ENCODE measurements at regions not wholly inside any gene's neighbourhood (a gene's known extent, or its start where the extent isn't known, plus 50 kb on each side); places are given as distances from the start of the nearest gene placed in this dataset.
A peak's percentile ranks its signal among the peaks of the same experiment; 100 is the strongest.
"Not testable (repeated sequence)": the region's sequence is repeated elsewhere in the genome, so short reads cannot be mapped to it uniquely, and the experiment has no call there.

DNA sequence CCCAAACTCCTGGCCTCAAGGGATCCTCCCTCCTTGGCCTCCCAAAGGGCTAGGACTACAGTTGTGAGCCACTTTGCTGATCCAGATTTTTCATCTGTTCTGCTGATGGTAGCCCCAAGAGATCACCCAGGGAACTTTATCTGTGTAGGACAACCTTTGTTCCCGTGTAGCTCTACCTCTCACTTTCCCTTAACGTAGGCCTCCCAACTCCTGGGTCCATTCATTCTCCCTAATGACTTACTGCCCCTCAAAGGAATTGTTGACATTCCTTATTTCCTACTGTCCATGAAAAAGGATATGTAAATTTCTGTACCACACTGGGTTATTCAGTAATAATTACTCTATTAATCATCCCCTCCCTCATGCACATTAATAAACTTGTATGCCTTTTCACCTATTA, 51.0 kb upstream of the PHF24 start:
- no peak for DNase-seq

DNA sequence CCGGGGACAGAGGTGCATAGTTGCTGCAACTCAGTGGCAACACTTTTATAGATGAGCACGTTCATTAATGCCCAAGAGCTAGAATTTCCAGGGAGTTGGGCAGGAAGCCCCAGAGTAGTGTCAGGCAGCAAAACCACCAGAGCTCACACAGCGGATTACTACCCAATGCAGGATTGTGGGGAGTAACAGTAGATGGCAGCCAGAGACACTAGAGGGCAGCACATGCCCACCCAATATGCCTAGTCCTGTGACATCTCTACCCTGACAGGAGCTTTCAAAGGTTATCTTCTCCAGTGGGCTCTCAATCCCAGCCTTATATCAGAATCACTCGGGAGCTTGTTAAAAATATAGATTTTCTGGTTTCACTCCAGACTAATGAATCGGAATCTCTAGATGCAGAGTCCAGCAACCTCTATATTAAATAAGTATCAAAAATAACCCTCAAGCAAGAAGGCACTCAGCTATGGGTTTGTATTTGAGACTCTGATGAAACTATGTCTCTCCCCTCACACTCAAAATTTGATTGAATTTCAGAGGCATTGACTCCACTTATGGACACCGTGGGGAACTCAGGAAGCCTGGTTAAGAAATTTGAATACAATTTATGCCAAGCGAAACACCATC, 58.4 kb upstream of the PHF24 start:
- DNase-seq: peak; percentile 73

DNA sequence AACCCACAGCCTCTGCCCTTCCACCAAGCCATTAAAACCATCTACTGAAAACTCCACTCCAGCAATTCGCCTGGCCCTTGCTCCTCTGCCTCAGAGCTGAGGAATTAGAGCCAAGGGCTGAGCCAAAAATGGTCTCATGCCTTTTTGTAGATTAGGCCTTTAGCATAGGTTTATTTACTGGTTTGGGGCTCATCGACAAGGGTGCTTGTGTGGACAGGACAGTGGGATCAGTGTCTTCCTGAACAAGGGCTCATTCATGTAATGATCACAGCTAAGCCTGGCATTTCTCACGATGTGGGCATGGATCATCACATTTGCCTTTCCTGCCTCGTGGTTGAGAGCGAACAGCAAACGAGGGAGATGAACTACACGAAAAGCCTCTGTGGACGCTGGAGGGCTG, 59.2 kb upstream of the PHF24 start:
- DNase-seq: no peak

DNA sequence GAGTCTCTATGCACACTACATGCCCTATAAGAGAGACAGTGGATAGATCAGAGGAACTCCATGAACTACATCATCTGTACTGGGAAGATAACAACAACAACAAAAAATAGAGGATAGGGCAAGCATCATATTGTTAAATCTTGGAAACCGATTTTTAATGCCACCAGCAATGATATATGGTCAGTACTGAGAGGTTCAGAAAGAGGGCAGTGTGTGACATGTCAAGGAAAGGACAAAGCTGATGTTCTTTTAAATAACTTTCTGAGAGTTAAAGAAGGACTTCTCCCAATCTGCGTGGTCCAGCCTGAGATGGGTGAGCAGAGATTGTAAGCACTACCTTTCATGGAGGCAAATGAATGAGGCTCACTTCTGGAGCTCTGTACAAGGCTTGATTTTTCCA, 62.0 kb upstream of the PHF24 start:
- no peak for DNase-seq

DNA sequence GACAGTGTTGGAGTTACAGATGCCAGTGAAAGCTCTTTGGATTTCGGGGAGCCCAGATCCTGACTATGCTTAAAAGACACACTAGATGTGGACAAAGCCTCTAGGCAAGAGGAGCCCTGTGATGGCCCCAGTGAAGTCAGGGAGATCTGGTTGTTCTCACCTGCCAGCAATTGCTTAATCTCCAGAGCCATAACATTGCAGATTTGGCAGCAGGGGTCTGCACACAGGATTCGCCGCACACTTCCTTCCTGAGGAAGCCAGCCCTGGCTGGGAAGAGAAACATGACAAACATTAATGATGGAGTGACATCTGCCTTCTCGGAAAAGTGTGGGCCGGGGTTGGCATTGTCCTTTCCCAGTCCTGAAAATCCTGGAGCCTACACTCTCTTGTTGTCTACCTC, 65.2 kb upstream of the PHF24 start:
- DNase-seq: no peak

DNA sequence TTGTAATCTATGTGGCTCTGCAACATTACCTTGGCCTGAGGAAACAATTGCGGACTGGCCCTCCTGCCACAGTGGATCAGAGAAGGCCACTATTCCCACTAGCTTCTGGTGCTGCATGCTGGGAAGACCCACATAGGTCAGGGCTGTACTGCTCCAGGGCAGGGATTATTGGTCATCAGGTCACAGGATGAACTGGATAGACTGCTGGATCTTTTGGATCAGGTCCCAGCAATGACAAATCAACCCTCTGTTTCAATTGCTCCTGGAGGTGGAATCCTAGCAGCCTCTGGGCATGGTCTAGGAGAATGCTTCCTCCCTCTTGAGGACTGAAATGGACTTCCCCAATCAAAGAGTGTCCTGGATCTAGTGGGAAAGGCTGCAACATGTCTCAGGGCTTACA, 66.7 kb upstream of the PHF24 start:
- no peak for DNase-seq

DNA sequence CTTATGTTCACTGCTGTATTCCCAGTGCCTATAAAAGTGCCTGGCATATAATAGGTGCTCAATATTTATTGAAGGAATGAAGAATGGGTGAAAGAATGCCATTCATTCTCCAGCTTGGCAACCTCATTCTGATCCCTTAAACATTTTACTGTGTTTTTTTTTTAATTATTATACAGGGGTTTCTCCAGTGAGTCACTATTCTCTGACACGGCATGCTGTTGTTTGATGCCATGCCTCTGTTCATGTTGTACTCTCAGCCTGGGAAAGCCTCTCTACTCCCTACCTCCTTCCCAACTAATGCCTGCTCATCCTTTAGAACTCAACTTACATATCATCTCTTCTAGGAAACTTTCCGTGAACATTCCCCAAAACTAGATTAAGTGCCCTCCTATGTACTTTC, 70.2 kb upstream of the PHF24 start:
- DNase-seq: no peak

DNA sequence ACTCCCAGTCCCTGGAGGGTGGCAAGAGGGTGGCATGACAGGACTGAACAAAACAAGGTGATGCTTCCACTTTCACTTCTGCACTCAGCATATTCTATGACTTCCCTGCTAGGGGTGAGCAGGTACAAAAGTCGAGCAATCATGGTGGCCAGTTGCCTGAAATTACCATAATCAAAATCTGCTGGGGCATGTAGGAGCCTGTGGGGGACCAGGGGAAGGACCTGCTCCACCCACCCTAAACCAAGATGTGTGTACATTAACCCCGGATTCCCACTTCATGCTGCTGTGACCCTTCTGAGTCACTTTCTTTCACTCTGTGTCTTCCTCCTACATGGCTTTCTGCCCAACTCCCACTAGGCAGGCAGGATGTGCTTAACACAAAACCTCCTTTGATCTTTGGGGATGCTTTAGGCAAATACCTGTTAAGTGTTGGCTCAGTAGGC, 73.3 kb upstream of the PHF24 start:
- no peak for DNase-seq

DNA sequence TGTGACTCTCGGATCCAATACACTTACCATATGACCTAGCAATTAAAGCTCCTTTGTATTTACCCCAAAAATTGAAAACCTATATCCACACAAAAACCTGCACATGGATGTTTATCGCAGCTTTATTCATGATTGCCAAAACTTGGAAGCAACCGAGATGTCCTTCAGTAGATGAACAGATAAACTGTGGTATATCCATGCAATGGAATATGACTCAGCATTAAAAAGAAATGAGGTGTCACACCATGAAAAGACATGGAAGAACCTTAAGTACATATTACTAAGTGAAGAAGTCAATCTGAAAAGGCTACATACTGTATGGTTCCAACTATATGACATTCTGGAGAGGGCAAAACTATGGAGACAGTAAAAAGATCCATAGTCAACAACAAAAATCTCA, 82.0 kb upstream of the PHF24 start:
- no peak for DNase-seq

DNA sequence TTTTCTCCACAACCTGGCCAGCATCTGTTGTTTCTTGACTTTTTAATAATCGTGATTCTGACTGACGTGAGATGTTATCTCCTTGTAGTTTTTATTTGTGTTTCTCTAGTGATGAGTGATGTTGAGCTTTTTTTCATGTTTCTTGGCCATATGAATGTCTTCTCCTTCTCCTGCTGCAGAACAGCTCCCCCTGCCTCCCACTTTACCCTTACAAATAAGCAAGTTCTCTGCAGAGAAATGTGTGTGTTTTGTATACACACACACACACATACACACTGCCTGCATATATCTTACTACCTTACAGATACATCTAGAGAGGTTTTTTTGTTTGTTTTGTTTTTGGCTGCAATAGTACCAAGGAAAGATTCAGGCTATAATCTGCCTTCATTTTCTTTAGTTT, 88.7 kb upstream of the PHF24 start:
- DNase-seq: peak; percentile 12

DNA sequence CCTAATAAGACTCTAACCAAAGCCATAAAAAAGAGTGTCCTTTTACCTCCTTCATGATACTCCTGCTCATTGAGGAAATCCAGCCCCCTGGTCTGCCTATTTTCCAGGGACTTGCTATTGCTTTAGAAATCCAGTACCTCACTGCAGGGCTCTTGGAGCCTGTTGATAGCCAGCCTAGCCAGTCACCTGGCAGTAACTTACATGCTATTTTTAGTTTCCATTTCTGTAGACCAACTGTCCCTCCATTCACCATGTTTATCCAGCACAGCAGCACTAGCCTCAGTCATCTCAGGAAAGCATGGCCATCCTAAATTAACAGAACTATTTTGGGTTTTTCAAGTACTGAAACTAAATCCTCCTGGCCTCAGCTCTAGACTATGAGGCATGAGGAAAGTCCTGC, 91.5 kb upstream of the PHF24 start:
- no peak for DNase-seq

DNA sequence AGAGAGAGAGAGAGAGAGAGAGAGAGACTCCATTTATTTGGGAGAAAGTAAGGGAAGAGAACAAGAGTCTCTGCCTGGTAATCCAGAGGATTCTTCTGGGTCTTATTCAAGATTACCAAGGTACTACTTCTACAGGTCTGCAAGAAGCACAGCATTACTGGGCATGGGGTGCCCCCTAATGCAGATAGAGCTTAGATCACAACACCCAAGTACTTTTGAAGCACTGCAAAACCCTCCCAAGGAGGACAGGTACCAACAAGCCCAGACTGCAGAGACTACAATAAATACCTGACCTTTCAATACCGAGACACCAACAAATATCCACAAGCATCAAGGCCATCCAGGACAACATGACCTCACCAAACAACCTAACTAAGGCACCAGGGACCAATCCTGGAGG, 94.7 kb upstream of the PHF24 start:
- DNase-seq: no peak

DNA sequence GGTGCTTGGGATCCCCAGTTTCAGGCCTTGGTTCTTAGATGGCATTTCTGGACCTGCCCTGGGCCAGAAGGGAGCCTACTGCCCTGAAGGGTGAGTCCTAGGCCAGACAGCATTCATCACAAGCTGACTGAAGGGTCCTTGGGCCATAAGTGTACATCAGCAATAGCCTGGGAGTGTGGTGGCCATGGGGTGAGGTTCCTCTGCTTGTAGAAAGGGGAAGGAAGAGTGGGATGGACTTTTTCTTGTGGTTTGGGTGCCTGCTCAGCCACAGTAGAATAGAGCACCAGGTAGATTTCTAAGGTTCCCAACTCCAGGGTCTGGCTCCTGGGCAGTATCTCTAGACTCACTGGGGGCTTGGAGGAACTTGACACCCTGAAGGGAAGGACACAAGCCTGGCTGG, 95.2 kb upstream of the PHF24 start:
- DNase-seq: no peak

DNA sequence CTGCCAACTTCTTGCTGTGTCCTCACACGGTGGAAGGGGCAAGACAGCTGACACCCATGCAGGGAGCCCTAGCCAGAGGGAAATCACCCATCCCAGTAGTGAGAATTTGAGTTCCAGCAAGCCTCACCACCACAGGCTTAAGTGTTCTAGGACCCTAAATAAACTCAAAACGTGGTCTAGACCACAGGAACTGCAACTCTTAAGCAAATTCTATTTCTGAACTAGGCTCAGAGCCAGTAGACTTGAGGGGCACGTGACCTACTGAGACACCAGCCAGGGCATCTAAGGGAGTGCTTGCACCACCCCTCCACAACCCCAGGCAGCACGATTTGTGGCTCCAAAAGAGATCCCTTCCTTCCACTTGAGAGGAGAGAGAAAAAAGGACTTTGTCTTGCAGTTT, 96.0 kb upstream of the PHF24 start:
- no peak for DNase-seq

DNA sequence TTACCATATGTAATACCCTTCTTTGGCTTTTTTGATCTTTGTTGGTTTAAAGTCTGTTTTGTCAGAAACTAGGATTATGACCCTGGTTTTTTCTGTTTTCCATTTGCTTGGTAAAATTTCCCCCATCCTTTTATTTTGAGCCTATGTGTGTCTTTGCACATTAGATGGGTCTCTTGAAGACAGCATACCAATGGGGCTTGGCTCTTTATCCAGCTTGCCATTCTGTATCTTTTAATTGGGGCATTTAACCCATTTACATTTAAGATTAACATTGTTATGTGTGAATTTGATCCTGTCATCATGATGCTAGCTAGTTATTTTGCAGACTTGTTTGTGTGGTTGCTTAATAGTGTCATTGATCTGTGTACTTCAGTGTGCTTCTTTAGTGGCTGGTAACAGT, 103.1 kb upstream of the PHF24 start:
- DNase-seq: not testable (repeated sequence)

DNA sequence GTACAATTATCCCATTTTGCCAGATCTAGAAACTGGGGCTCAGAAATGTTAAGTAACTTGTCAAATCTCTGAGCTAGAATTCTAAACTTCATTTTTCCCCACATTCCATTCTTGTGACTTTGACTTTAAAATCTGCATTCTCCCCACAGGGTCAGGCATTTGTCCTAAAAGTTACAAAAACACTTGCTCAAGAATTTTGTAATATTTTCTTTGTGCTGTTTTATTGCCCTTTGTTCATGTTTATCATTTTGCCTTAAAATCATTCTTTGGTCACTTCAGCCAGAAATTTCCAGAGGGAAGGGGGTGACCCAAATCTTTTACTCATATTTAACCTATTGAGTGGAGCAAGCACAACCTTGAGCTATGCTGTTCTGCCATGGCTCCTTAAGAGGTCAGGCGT, 120.1 kb upstream of the CCL21 start:
- DNase-seq: no peak

DNA sequence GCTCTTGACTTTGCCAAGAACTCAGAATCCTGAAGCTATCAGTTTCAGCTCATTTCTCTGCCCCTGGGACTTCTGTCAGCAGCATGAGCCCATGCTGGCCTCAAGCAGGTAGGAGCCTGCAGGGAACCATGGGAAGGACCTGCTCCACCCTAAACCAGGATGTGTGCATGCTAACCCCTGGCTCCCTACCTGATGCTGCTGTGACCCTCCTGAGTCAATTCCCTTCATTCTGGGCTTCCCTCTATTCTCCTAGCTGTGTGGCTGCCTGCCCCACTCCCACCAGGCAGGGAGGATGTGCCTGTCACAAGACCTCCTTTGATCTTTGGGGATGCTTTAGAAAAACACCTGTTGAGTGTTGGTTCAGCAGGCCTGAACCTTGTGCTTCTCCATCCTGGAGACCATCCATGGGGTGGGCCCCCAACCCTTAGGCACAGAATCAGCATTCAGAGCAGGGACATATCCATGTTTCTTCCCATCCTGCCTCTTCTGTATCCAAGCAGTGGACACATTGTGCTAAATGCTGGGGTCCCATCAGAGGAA, 117.1 kb upstream of the CCL21 start:
- DNase-seq: no peak

DNA sequence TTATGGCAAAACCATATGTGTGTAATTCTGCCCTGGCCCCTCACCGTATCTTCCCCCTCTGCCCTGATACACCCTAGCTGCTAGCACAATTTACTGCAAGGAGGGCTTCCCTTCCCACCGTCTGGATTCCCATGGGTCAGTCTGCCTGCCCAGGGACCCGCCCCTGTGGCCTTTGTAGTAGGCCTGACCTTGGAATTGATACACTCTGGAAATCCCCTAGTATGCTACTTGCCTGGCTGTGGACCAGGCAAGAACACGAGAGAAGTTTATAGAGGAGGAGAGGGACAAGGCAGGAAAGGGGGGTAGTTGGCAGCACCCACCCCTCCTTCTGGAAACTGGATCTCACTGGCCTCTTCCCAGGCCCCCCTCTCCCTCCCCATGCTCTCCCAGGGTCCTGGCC, 115.8 kb upstream of the CCL21 start:
- DNase-seq: no peak

DNA sequence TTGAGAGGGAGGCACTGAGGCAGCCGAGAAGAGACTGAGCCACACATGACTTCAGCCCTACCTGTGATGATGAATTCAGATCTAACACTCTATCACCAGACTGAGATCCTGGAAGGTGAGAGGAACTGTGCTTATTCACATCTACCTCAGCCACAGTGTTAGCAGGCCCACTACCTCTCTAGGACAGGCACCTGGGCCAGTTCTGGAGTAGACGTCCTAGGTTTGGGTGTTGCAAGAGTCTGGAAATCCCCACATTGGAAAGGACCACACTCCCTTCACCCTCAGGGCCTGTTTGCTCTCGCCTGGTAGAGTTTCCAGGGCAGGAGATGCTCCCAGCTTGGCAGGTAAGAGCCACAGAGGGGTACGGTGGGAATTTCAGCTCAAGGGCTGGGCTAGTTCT, 113.8 kb upstream of the CCL21 start:
- DNase-seq: no peak

DNA sequence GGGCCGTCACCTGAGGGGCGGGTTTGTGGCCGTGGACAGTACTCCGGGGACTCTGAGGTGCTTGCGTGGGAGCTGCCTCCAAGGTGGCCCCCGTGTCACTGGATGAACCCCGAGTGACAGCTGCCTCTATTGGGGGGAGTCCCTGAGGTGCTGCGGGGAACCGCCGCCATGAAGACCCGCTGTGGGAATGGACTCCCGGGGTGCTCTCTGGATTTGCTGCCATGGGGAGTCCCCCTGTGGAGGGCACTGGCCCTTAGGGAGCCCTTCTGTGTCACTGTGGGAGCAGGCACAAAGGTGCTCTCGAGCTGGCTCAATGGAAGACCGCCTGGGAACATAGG, 100.2 kb upstream of the CCL21 start:
- DNase-seq: no peak

DNA sequence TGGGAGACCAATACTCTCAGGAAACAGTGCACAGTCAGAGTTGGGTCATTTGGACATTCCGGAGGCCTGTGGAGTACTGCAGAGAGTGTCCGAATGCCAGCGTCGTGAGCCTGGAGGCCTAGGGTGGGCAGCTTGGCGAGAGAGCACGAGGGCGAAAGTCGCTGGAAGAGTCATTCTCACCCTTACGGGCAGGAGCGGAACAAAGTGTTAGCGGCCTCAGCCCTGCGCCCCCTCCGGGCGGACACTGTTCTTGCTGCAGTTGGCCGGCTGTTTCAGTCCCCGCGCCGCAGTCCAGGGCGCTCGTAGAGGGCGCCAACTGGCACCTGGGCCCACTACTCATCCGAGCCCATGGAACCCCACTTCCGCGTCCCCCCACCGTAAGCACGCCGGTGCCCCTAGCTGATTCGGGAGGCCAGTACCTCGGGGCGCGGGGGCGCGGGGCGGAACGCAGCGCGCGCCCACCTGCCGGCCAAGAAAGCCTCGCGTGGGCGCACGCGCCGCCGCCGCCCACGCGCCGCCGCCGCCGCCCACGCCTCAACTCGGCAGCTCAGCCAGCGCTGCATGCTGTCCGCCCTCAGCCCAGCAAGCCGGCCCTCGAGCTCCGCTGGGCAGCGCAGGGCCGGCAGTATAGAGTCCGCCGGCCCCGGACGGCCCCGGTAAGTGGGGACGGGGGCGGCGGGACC, 99.7 kb upstream of the CCL21 start:
- DNase-seq: no peak

DNA sequence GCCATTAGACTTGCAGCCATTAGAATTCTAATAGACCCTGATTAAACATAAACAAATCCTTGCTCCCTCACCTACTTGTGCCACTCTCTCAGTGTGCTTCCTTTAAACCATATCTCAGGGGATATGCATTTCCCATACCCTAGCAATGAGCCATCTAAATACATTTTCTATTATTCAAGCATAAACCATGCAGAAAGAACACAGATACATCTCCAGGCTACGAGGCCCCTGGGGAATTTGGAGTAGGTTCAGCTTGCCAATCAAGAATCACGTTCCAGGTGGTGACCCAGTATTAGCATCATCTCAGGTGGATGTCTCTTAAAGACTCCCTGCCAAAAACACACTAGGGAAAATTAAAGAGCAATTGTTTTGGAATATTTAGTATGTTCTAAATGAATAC, 93.0 kb upstream of the CCL21 start:
- DNase-seq: no peak

DNA sequence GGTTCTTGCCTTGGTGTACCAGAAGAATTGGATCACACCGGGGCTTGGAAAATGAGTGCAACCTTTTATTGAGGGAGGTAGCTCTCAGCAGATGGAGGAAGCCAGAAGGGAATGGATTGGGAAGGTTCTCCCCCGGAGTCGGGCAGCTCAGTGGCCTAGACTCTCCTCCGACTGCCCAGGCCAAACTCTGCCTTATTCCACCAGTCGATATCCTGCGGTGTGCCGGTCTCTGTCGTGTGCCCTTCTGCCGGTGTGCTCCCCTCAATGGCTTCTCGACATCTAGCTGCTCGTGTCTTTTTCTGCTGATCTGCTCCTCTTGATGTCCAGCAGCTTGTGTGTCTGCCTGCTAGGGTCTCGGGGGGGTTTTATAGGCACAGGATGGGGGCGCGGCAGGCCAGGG, 87.4 kb upstream of the CCL21 start:
- no peak for DNase-seq

DNA sequence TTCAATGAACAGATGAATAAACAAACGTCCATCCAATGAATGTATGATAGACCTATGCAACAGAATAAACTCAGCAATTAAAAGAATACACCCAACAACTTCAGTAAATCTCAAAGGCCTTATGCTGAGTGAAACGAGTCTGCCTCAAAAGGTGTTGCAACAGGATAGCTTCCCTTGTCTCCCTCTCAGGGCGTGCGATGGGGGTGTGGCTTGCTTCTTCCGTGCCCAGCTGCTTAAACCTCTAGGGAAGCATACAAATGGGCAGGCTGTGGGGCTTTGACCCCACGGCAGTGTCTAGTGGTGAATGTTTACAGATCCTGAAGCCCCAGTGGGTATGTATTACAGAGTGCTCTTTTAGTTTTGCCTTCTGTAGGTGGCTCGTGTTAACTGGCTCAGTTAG, 87.0 kb upstream of the CCL21 start:
- no peak for DNase-seq

All from left kidney (tissue), 1 donor.